Right lung (tissue), 2 donors: ENCODE measurements at regions not wholly inside any gene's neighbourhood (a gene's known extent, or its start where the extent isn't known, plus 50 kb on each side); places are given as distances from the start of the nearest gene placed in this dataset.
"Not testable (repeated sequence)": the region's sequence is repeated elsewhere in the genome, so short reads cannot be mapped to it uniquely, and the experiment has no call there.

ENCODE experiments used
- DNase-seq, 2 donors: peaks; one replicate each; pipeline ENCODE4 v3.0.0-alpha.2; 2013

GRCh38 chr2:236769981-236770671 is 200.5 kb downstream of the ACKR3 start:
- no peak for DNase-seq

DNA sequence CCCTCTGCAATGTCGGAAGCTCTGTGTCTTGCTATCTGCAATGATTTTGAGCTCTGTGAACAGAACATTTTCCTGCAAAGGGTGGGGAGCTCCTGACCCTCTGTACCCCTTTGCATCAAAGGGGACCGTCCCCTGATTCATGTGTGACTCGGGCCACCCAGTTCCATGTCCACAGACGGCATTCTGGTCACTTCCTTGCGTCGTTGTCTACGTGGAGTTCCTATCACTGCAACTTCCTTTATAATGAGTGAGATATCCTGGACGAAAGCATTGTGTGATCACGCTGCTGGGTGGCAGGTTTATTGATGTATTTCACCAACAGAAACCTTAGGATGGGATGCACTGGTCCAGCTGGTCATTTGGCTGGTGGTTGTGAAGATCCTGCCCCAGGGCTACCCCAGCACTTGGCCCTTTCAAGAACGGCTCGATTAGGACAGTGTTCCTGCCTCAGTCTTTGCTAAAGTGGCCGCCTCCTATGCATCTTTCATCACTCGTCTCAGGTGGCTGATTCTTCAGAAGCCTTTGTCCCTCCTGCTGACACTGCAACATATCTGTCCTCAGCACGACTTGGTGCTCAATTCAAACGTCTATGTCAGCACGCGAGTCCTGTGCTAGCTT is 202.7 kb downstream of the ACKR3 start:
- DNase-seq, result no peak

DNA sequence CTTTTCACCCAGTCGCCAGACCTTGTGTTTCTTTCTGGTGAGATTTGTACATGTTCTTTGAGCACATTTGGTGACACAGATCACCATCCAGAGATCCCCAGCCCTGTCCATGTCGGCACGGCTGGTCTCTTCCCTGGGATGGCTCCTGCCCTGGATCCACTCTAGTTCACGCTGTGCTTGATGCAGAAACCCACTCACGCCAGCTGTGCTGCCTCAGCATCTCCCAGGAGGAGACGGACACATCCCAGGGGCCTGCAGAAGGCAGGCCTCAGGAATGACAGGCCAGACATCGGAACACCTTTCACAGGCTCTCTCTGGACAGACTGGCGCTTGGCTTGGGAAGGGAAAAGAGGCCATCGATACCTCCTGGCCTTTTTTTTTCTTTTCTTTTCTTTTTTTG is 203.6 kb downstream of the ACKR3 start:
- DNase-seq, result no peak

GRCh38 chr2:236774171-236774570 is 204.5 kb downstream of the ACKR3 start:
- DNase-seq, result no peak

GRCh38 chr2:236775511-236775910 is 205.9 kb downstream of the ACKR3 start:
- DNase-seq, result no peak

DNA sequence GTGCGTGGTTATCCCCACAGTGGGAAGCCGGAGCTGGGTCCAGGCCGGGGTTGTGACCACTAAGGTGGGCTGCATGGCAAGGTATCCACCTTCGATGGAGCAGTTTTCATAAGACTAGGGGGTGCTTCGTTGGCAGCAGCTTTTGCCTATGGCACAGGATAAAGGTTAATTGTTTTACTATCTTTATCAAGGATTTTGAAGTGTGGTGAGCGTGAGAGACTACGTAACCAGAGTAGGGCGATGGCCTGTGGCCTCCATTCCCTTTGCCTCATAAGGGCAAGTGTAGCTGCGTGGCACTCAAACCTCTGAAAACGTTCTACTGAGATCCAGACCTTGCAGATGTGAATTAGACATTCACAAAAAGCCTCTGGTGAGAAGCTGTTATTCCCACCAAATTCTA is 206.6 kb downstream of the ACKR3 start:
- no peak for DNase-seq

- DNase-seq, result no peak
Measured at GRCh38 chr2:236776695-236777251, 207.1 kb downstream of the ACKR3 start.

- DNase-seq, result no peak
Measured at GRCh38 chr2:236777408-236777807, 207.8 kb downstream of the ACKR3 start.

- no peak for DNase-seq
Measured at GRCh38 chr2:236781933-236782816, 212.6 kb downstream of the ACKR3 start.

DNA sequence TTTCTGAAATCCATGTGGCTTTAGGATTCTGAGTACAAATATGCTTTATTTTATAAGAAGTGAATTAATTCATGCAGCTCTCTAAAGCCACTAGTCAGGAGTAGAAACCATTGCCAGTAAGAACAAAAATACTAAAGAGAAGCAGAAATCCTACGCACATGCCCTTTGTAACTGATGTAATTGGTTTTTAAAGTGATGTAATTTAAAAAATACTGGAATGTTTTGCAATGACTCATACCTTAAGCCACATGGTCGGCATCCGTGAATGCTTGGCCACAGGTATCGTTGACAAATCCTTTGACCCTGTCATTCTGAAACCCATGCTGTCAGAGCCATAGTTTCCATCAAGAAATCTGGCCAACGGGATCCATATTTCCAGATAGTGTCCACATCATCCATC is 213.3 kb downstream of the ACKR3 start:
- no peak for DNase-seq

- no peak for DNase-seq
Measured at GRCh38 chr2:236783417-236784020, 213.9 kb downstream of the ACKR3 start.

GRCh38 chr2:236785611-236786057 is 216.0 kb downstream of the ACKR3 start:
- DNase-seq, result no peak

GRCh38 chr2:236786751-236787150 is 217.1 kb downstream of the ACKR3 start:
- no peak for DNase-seq

DNA sequence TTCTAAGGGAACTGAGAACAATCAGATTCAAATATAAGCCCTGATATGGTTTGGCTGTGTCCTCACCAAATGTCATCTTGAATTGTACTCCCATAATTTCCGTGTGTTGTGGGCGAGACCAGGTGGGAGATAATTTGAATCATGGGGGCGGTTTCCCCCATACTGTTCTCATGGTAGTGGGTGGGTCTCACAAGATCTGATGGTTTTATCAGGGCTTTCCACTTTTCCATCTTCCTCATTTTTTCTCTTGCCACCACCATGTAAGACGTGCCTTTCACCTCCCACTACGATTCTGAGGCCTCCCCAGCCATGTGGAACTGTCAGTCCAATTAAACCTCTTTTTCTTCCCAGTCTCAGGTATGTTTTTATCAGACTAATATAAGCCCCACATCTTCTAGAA is 217.8 kb downstream of the ACKR3 start:
- not testable (repeated sequence) for DNase-seq

DNA sequence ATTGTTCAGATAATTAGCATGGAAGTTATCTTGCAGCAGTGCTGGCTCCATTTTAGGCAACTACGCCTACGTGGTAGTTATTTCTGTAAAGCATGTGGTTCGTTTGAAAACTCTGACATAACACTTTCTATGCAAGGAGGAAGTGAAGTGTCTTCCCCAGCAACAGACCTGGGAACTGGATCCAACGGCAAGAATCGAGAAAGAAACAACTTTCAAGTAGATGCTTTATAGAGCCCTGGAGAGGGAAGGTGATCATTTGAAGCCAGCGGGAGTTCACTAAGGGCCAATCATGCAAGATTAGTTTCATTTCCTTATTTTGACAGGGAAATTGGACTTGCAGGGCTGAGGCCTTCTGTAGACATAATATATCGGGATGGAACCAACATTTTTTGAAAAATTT is 218.3 kb downstream of the ACKR3 start:
- no peak for DNase-seq

DNA sequence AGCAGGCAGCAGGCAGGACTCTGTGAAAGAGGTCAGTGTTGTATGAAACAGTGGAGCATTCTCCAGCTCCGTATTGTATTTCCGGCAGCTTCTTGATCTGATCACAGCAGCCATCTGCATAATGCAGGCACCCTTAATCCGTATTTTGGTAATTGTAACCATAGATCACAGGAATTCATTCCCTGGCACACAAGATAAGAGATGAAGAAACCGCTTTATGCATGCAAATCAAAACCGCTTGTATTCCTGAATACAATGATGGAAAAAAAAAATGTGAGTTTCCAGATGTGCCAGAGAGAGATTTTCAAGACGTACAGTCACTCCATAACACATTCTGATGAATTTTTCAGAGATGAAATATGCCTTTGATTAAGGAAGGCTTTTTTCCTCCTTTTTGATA is 221.3 kb downstream of the ACKR3 start:
- no peak for DNase-seq

DNA sequence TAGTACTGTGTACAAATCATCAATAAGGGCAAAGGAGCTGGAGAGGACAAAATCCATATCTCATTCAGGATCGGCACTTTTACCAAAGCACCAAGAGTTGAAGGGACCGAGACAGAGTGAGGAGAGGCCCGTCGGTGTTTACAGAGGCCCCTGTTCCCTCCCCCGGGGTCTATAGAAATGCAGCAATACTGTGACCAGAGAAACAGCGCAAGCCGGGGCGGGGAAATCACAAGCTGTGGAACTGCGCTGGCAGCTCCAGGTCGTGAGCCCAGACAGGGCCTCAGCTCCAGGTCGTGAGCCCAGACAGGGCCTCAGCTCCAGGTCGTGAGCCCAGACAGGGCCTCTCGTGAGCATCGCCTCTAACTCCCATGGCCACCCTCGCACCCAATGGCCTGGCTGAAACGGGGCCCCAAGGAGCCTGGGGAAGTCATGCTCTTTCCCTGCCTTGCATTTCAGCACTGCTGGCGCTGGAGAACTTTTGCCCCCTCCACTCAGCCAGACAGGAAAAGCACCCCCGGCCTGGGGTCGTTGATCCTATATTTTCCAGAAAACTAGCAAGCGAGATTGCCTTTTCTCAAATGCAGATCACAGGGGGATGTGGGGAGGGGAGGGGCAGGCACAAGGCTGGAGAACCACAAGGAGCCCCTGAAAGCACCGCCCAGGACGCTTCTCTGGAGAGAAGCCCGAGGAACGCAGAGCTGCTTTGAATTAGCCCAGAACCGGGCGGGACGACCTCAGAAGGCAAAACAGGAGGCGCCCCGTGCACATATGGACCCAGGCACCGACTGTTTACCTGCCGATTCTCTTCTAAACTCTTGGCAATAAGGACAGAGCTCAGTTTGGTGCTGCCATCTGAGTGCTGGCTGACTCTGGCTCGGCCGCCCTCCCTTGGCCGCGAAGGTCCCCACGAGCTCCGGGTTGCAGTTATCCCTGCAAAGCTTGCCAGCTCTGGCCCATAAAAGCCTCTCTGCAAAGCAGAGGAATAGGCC is 223.7 kb downstream of the ACKR3 start:
- DNase-seq, result no peak

GRCh38 chr2:236794176-236794957 is 224.7 kb downstream of the ACKR3 start:
- DNase-seq, result peak; percentile 38 to 45

DNA sequence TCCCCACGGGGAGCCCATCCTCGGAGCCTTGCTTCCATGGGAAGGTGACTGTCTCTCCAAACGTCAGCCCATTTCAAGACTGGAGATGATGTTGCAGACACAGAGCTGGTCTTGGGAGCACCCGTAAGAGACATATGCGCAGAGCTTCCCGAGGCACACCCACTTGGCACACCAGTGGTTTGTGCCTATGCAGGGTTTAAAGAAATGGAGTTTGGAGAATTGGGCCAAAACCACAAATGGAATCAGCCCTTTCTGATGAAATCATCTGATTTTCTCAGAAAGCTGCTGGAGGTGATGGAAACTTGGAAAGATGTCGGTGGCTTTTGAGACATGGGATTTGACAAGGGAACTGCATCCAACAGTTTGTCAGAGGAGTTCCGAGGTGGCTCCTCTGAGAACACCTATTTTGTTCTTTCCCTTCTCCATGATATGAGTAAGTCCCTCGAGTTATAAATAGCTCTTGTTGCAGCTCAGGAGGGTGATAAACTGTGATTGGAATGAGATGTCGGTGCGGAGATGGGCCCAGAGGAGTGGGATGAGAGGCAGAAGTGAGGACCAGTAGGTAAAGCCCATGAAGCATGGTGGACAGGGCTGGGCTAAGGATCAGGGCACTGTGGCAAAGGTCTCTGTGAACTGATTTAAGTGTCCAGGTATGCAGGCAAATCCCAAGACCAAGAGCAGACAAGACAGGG is 225.7 kb downstream of the ACKR3 start:
- no peak for DNase-seq
